ENCODE measurements at regions not wholly inside any gene's neighbourhood (a gene's known extent, or its start where the extent isn't known, plus 50 kb on each side); places are given as distances from the start of the nearest gene placed in this dataset.

GRCh38 chr21:28091466-28091865 is 901.2 kb downstream of the LTN1 start (continued):
- TF ChIP-seq CTCF (conservative IDR thresholded peaks at IDR 0.05; ENCODE audit: low read depth in 2 of 2), result no peak
- TF ChIP-seq CREB1 (CRISPR knock-in tag; IDR thresholded peaks at IDR 0.05; ENCODE audit: low read depth), result no peak
- TF ChIP-seq ZNF331 (CRISPR knock-in tag; IDR thresholded peaks at IDR 0.05; ENCODE audit: low read depth), result no peak
- TF ChIP-seq STAT1 (IDR thresholded peaks at IDR 0.05; ENCODE audit: unreplicated experiment), result no peak
- TF ChIP-seq POLR2AphosphoS5 (IDR thresholded peaks at IDR 0.05; ENCODE audit: low read depth), result no peak
- TF ChIP-seq ETS1 (IDR thresholded peaks at IDR 0.05), result no peak

GRCh38 chr21:28090546-28090945 is 902.1 kb downstream of the LTN1 start:
- Mint-ChIP-seq H3K4me3 (no peak overlapping the region), H3K27ac (no peak overlapping the region), H3K4me1 (peaks cover 14% of the 10 kb centered on the region), H3K36me3 (ENCODE audit: low read depth) (peaks cover 24% of the 10 kb centered on the region; the same call in 2 of the 3 replicates), H3K9me3 (peaks cover 24% of the 10 kb centered on the region), H3K27me3 (ENCODE audit: insufficient read depth, low read depth, poor library complexity) (peaks cover 12% of the 10 kb centered on the region)
- ATAC-seq (no peak), DNase-seq (ENCODE audit: low spot score) (no peak)
- Histone ChIP-seq H3K4me3 (no peak overlapping the region), H3K9me2 (ENCODE audit: insufficient read depth) (peaks cover 5% of the 10 kb centered on the region), H3K4me2 (no peak overlapping the region), H3K27me3 (ENCODE audit: insufficient read depth) (no peaks in the 10 kb centered on the region), H3F3A (replicated peaks; ENCODE audit: low read depth) (no peaks in the 10 kb centered on the region), H3K79me2 (replicated peaks; ENCODE audit: insufficient read depth) (no peaks in the 10 kb centered on the region), H3K4me1 (ENCODE audit: insufficient read depth) (no peaks in the 10 kb centered on the region), H2AFZ (peak overlapping the region; percentile 49; the same call in 1 of the 2 replicates), H3K36me3 (ENCODE audit: insufficient read depth) (no peaks in the 10 kb centered on the region), H3K27ac (ENCODE audit: low read depth) (no peak overlapping the region), H4K20me1 (replicated peaks; ENCODE audit: insufficient read depth) (no peaks in the 10 kb centered on the region)
- TF ChIP-seq EZH2 (IDR thresholded peaks at IDR 0.05; ENCODE audit: low read depth, unreplicated experiment), result no peak
- no peak for TF ChIP-seq JUNB (IDR thresholded peaks at IDR 0.05; ENCODE audit: unreplicated experiment)
- no peak for TF ChIP-seq ZNF114 (CRISPR knock-in tag; IDR thresholded peaks at IDR 0.05)
- TF ChIP-seq ETS1 (IDR thresholded peaks at IDR 0.05), result no peak
- TF ChIP-seq ZNF331 (CRISPR knock-in tag; IDR thresholded peaks at IDR 0.05; ENCODE audit: low read depth), result no peak
- no peak for TF ChIP-seq CREB1 (CRISPR knock-in tag; IDR thresholded peaks at IDR 0.05; ENCODE audit: low read depth)
- no peak for TF ChIP-seq CTCF (conservative IDR thresholded peaks at IDR 0.05; ENCODE audit: low read depth in 2 of 2)
- TF ChIP-seq EZH2phosphoT487 (IDR thresholded peaks at IDR 0.05; ENCODE audit: unreplicated experiment), result no peak
- no peak for TF ChIP-seq STAT1 (IDR thresholded peaks at IDR 0.05; ENCODE audit: unreplicated experiment)
- TF ChIP-seq, protein P1, sequence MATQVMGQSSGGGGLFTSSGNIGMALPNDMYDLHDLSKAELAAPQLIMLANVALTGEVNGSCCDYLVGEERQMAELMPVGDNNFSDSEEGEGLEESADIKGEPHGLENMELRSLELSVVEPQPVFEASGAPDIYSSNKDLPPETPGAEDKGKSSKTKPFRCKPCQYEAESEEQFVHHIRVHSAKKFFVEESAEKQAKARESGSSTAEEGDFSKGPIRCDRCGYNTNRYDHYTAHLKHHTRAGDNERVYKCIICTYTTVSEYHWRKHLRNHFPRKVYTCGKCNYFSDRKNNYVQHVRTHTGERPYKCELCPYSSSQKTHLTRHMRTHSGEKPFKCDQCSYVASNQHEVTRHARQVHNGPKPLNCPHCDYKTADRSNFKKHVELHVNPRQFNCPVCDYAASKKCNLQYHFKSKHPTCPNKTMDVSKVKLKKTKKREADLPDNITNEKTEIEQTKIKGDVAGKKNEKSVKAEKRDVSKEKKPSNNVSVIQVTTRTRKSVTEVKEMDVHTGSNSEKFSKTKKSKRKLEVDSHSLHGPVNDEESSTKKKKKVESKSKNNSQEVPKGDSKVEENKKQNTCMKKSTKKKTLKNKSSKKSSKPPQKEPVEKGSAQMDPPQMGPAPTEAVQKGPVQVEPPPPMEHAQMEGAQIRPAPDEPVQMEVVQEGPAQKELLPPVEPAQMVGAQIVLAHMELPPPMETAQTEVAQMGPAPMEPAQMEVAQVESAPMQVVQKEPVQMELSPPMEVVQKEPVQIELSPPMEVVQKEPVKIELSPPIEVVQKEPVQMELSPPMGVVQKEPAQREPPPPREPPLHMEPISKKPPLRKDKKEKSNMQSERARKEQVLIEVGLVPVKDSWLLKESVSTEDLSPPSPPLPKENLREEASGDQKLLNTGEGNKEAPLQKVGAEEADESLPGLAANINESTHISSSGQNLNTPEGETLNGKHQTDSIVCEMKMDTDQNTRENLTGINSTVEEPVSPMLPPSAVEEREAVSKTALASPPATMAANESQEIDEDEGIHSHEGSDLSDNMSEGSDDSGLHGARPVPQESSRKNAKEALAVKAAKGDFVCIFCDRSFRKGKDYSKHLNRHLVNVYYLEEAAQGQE (IDR thresholded peaks at IDR 0.05; ENCODE audit: unreplicated experiment), result no peak
- no peak for TF ChIP-seq NANOG (IDR thresholded peaks at IDR 0.05; ENCODE audit: borderline replicate concordance)
- TF ChIP-seq POLR2AphosphoS5 (IDR thresholded peaks at IDR 0.05; ENCODE audit: low read depth), result no peak

Measured in GM23338 (cell line).